ENCODE measurements at regions not wholly inside any gene's neighbourhood (a gene's known extent, or its start where the extent isn't known, plus 50 kb on each side); places are given as distances from the start of the nearest gene placed in this dataset.

GRCh38 chr4:78667325-78667724, 108.8 kb upstream of the BMP2K start:
- no peaks in the 10 kb centered on the region for H3K79me2 ChIP-seq (ENCODE audit: low read length)
- no peaks in the 10 kb centered on the region for H3K9me2 ChIP-seq (replicated peaks; ENCODE audit: insufficient read depth, low read length)
- TF ChIP-seq CTCF (IDR thresholded peaks at IDR 0.05; ENCODE audit: low read length), result no peak
- no peak overlapping the region for H3K4me2 ChIP-seq (ENCODE audit: low read depth, low read length)
- H4K20me1 ChIP-seq (ENCODE audit: insufficient read depth, low read length), result no peaks in the 10 kb centered on the region
- no peak overlapping the region for H3K27ac ChIP-seq (ENCODE audit: low read length)
- no peak overlapping the region for H3K9ac ChIP-seq (ENCODE audit: low read length)
- no peaks in the 10 kb centered on the region for H3K9me3 ChIP-seq (replicated peaks; ENCODE audit: insufficient read depth, low read length)
- no peak for DNase-seq
- H3K4me1 ChIP-seq (ENCODE audit: low read length), result peaks cover 1% of the 10 kb centered on the region
- H3K36me3 ChIP-seq (replicated peaks; ENCODE audit: insufficient read depth, low read length), result no peaks in the 10 kb centered on the region
- 0 out of 2 replicates have a peak, but pooled peaks cover 3% of the 10 kb centered on the region for H3K27me3 ChIP-seq (replicated peaks; ENCODE audit: insufficient read depth, low read length)
- H3K4me3 ChIP-seq (ENCODE audit: low read length), result no peak overlapping the region
- peaks cover 2% of the 10 kb centered on the region; the same call in 1 of the 2 replicates for H3F3A ChIP-seq (ENCODE audit: insufficient read depth, low read length)
- no peak overlapping the region for H2AFZ ChIP-seq (ENCODE audit: low read length)

GRCh38 chr4:78667764-78668163, 108.4 kb upstream of the BMP2K start:
- Histone ChIP-seq H4K20me1 (ENCODE audit: insufficient read depth, low read length) (no peaks in the 10 kb centered on the region), H2AFZ (ENCODE audit: low read length) (no peak overlapping the region), H3K9ac (ENCODE audit: low read length) (no peak overlapping the region), H3K4me2 (ENCODE audit: low read depth, low read length) (no peak overlapping the region), H3K9me3 (replicated peaks; ENCODE audit: insufficient read depth, low read length) (no peaks in the 10 kb centered on the region), H3K9me2 (replicated peaks; ENCODE audit: insufficient read depth, low read length) (no peaks in the 10 kb centered on the region), H3K79me2 (ENCODE audit: low read length) (no peaks in the 10 kb centered on the region), H3K4me3 (ENCODE audit: low read length) (no peak overlapping the region), H3K4me1 (ENCODE audit: low read length) (no peaks in the 10 kb centered on the region), H3K36me3 (replicated peaks; ENCODE audit: insufficient read depth, low read length) (no peaks in the 10 kb centered on the region), H3K27me3 (replicated peaks; ENCODE audit: insufficient read depth, low read length) (0 out of 2 replicates have a peak, but pooled peaks cover 3% of the 10 kb centered on the region), H3K27ac (ENCODE audit: low read length) (no peak overlapping the region), H3F3A (ENCODE audit: insufficient read depth, low read length) (no peaks in the 10 kb centered on the region)
- no peak for DNase-seq
- TF ChIP-seq EZH2 (optimal IDR thresholded peaks at IDR 0.05; ENCODE audit: low read depth, low read length) (no peak), CTCF (IDR thresholded peaks at IDR 0.05; ENCODE audit: low read length) (no peak), EZH2phosphoT487 (IDR thresholded peaks at IDR 0.05; ENCODE audit: low read length) (no peak)

- Histone ChIP-seq H3K27me3 (replicated peaks; ENCODE audit: insufficient read depth, low read length) (no peaks in the 10 kb centered on the region), H3K4me2 (ENCODE audit: low read depth, low read length) (no peak overlapping the region), H3F3A (ENCODE audit: insufficient read depth, low read length) (no peaks in the 10 kb centered on the region), H3K79me2 (ENCODE audit: low read length) (no peaks in the 10 kb centered on the region), H3K27ac (ENCODE audit: low read length) (no peak overlapping the region), H3K9me2 (replicated peaks; ENCODE audit: insufficient read depth, low read length) (no peaks in the 10 kb centered on the region), H3K36me3 (replicated peaks; ENCODE audit: insufficient read depth, low read length) (no peaks in the 10 kb centered on the region), H3K9ac (ENCODE audit: low read length) (no peak overlapping the region), H3K4me3 (ENCODE audit: low read length) (no peak overlapping the region), H2AFZ (ENCODE audit: low read length) (no peak overlapping the region), H4K20me1 (ENCODE audit: insufficient read depth, low read length) (no peaks in the 10 kb centered on the region), H3K9me3 (replicated peaks; ENCODE audit: insufficient read depth, low read length) (no peaks in the 10 kb centered on the region), H3K4me1 (ENCODE audit: low read length) (no peaks in the 10 kb centered on the region)
- no peak for TF ChIP-seq EZH2phosphoT487 (IDR thresholded peaks at IDR 0.05; ENCODE audit: low read length)
- TF ChIP-seq EZH2 (optimal IDR thresholded peaks at IDR 0.05; ENCODE audit: low read depth, low read length), result no peak
- peak; percentile 27; the same call in 1 of the 2 replicates for TF ChIP-seq CTCF (IDR thresholded peaks at IDR 0.05; ENCODE audit: low read length)
- DNase-seq, result no peak
Observed at GRCh38 chr4:78669453-78669852, 106.7 kb upstream of the BMP2K start.
